Renal cortex interstitium (tissue), 11 donors: ENCODE measurements at regions not wholly inside any gene's neighbourhood (a gene's known extent, or its start where the extent isn't known, plus 50 kb on each side); places are given as distances from the start of the nearest gene placed in this dataset.

Experiments
- DNase-seq, 11 donors: peaks; one replicate each; pipeline ENCODE4 v3.0.0-alpha.2; 2013; ENCODE audit warnings: low read depth in 9 of 11, low spot score in 4 of 11; ENCODE audit errors: extremely low read depth in 1 of 11

DNA sequence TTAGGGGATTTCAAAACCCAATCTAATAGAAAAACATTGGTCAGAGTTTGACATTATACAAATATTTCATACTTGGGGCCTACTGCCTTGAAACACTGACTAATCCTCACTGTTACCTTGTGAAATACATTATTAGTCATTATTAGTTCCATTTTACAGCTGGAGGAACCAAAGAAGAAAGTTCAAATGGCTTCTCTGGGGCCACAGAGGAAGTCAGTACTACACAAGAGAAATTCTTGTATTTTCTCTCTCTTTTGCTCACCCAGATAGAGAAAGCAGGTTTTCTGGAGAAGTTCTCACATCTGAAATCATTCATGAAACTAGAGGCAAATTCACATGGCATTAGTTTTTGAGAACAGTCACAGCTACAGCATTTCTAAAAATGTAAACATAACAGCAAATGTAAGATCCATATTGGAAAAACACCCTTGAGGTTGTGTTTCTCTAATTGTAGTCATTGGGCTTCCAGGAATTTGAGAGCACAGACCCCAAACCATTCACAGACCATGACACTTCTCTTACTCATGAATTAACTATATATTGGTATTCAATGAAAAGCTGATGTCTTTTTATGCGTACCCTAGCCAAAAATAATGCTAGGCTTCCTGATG lies 83.0 kb downstream of the LLPH start:
- no peak for DNase-seq

DNA sequence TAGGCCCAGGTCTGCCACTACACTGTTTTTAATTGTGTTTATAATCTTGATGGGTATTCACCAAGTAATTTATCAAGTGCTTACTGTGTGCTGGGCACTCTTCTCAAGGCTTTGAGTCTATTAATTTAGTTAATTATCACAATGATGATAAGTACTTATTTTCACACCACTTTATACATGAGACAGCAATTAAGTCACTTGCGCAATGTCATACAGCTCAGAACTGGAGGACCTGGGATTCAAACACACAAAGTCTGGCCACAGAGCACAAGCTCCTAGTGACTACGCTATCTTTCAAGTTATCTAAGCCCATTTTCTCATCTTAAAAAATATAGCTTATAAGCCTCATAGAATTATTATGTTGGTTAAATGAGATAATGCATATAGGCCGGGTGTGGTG lies 85.0 kb downstream of the LLPH start:
- no peak for DNase-seq

DNA sequence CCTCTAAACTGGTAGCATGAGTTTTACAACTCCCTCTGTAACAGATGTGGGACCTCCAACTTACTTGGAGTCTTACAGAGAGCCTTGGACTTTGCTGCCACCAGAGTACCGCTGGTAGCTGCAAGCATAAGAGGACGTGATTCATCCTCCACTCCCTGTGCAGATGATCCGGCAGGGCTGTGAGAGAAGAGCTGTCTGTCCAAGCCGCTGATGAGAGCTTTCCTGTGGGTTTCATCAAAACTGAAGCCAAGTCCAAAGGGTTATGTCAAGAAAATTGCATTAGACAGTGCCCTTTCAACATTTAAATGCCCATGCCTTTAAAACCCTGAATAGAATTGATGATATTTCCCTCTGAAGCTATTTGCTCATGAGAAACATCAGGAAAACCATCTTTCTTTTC lies 85.8 kb downstream of the LLPH start:
- DNase-seq, result no peak

DNA sequence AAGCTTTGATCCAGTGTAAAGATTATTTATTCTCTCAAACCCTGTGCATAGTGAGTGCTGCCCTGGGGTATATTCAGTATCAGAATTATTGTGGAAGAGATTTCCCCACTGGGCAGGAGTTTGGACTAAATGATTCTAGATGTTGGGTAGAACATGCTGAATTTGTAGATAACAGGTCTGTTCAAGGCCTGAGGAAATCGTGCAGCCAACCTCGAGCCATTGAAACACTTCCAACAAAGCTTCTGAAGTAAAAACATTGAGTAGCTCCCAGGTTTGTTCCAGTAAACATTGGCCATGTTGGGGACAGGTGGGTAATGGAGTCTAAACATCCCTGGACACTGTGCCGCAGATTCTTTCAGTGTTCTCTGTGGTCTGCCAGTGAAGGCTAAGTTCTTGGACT lies 87.5 kb downstream of the LLPH start:
- DNase-seq, result no peak

- DNase-seq, result no peak
These were observed 88.7 kb downstream of the LLPH start for GRCh38 chr12:66041651-66042363.

DNA sequence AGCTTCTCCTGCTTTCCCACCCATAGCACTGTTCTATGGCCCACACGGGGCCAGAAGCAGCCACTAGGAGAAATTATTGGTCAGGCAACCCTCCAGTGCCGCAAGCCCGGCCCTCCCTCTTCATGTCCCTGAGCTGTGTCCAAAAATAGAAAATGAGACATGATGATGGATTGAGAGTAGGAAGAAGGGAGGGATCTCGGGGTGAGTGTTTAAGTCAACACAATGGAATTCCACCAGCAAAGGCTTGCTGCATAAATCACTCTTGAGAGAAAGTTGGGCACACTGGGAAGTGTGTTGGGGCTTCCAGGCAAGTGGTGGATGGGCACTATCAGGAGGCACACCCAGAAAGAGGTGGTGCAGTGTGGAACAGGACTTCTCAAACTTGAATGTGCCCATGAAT lies 94.2 kb downstream of the LLPH start:
- DNase-seq, result peak in 8 of 11 donors; percentile 15 to 60 (median 30)

- DNase-seq, result peak in 4 of 11 donors; percentile 14 to 29 (median 20)
These were observed 95.1 kb downstream of the LLPH start for GRCh38 chr12:66035288-66035966.

GRCh38 chr12:66033151-66033550 lies 97.4 kb downstream of the LLPH start:
- no peak for DNase-seq

DNA sequence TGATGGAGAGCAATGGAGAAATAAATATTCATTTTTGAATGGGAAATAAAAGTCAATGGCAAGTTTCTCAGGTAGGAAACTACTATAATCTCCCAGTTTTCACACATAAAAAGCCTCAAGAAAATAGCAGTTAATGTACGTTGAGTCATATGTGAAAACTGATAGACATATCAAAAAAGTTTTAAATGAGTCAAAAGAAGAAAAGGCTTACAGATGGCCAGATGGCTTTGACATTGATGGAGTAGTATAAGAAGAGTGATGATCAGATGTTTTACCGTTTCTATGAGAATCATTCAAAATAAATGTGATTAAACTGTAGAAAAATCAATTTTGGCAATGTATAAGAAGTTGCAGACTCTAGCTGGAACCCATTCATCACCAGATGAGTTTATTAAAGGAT lies 97.8 kb downstream of the LLPH start:
- DNase-seq, result no peak

GRCh38 chr12:66030217-66030781 lies 100.3 kb downstream of the LLPH start:
- no peak for DNase-seq

DNA sequence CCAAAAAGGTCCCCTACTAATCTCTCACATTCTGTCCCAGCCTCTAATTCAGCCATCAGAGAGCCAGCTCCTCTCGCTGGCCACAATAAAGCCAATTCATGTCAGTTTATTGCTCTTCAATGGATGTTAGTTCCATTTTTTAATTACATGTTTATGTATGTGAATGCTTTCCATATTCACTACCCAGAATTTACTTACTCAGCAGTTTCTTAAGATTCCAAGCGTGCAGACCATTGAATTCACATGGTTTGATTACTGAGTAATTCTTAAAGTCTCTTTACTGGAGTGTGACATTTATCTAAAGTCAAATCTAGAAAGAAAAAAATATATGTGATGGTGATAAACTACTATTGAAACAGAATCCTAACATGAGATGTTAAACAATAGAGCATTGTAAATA lies 102.2 kb downstream of the LLPH start:
- no peak for DNase-seq

DNA sequence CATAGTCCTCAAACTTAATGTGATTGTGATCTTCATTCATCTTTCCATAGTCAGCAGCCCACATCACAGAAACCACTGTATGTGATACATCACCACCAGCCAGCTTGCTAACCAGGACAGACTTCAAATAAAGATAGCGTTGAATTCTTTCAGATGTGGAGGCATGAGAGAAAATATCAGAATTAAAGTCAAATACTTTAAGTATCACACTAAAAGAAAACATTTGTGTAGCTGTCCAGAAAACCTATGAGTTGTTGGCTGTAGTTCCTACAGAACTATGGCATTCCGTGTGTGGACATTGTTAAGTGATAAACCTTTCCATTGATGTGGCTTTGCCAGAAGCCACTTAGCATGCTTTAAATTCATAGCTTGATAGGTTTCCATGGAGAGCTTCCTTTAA lies 105.1 kb downstream of the LLPH start:
- no peak for DNase-seq

DNA sequence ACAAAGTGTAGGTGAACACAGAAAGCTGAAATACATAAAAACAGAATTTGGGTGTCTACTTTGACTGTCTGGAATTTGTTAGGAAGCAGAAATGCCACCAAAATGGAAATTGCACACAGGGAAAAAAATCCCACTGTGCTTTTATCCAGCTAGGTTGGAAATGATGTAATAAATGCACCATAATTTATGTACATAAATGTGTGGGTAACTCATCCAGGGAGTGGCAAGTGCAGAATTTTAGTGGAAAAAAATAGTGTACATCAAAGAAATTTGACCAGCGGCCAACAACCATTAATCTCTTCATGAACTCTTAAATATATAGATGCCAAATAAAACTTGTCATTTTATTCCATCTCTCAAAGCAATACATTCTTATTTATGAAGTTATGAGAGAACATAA lies 105.6 kb downstream of the LLPH start:
- no peak for DNase-seq

DNA sequence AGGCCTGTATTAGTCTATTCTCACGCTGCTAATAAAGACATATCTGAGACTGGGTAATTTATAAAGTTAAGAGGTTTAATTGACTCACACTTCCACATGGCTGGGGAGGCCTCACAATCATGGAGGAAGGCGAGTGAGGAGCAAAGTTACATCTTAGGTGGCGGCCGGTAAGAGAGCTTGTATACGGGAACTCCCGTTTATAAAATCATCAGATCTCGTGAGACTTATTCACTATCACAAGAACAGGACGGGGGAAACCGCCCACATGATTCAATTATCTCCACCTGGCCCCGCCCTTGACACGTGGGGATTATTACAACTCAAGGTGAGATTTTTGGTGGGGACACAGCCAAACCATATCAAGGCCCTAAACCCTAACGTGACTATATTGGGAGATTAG lies 110.1 kb downstream of the LLPH start:
- DNase-seq, result no peak

DNA sequence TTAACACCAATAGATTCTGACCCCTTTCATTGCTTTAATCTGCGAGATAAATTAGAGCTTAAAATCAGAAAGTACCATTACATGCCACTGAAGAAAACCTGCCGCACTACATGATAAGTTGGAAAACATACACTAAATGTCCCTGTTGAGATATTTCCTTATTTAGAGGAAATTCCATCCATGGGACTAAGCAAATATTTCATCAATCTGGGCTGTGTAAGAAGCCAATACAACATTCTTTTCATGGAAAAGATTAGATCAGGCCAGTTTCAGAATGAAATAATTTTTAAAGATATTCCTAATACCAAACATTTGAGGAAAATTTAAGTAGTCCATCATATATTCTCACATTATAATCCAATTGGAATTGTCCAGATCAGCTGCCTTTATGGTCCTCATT lies 112.8 kb downstream of the LLPH start:
- DNase-seq, result no peak
